ENCODE measurements at regions not wholly inside any gene's neighbourhood (a gene's known extent, or its start where the extent isn't known, plus 50 kb on each side); places are given as distances from the start of the nearest gene placed in this dataset.

DNA sequence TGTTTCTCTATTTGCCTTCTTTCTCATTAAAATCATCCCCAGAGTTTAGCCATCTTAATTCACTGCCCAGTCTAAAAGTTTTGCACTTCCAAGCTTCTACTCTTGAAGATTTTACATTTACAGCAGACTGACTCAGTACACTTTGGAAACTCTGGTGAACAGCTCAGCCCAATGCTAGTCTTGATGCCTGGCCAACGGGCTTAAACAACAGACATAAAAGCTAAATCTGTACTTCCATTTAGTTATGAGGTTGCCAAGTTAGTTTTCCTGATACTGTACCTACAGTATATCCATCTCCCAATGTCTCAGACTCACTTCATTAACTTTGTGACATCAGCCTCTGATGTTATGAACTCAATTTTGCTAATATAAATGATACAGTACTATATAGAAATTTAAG, 891.8 kb upstream of the SOX9 start:
- H3K27ac ChIP-seq (ENCODE audit: low read depth, low read length): no peak overlapping the region
- no peaks in the 10 kb centered on the region for H3K27me3 ChIP-seq (ENCODE audit: control insufficient read depth, insufficient read depth, low read length)
- H3K9ac ChIP-seq (ENCODE audit: low read length): no peak overlapping the region
- no peaks in the 10 kb centered on the region for H3K36me3 ChIP-seq (ENCODE audit: control insufficient read depth, insufficient read depth, low read length)
- H3K4me1 ChIP-seq (ENCODE audit: control insufficient read depth, insufficient read depth, low read length): no peaks in the 10 kb centered on the region
- no peak overlapping the region for H3K4me3 ChIP-seq (ENCODE audit: low read length)

DNA sequence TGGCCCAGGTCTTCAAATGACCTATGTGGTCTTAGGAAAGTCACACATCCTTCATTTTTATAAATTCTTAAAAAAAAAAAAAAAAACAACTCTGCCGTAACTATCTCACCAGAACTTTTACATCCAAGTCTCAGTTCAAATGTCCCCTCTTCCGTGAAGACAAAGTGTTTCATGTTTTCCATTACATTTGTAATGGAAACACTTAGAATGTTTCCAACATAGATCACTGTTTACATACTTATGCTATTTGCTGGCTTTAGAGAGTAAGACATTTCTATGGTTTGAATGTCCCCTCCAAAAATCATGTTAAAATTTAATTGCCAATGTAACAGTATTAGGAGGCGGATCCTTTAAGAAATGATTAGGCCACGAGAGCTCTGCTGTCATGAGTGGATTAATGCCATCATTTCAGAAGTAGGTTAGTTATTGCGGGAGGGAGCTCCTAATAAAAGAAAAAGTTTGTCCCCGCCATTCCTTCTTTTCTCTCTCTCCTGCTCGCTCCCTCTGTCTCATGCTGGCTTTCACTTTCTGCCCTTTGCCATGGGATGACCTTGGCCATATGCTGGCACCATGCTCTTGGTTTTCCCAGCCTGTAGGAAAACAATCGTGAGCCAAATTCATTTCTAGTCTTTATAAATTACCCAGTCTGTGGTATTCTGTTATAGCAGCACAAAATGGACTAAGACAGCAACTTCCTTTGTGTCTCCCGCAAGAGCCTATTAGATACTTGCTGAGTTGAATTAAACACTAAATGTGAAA, 887.8 kb upstream of the SOX9 start:
- Histone ChIP-seq H3K27me3 (ENCODE audit: control insufficient read depth, insufficient read depth, low read length) (no peaks in the 10 kb centered on the region), H3K4me1 (ENCODE audit: control insufficient read depth, insufficient read depth, low read length) (no peaks in the 10 kb centered on the region), H3K4me3 (ENCODE audit: low read length) (no peak overlapping the region), H3K9ac (ENCODE audit: low read length) (no peak overlapping the region), H3K36me3 (ENCODE audit: control insufficient read depth, insufficient read depth, low read length) (no peaks in the 10 kb centered on the region), H3K27ac (ENCODE audit: low read depth, low read length) (no peak overlapping the region)

DNA sequence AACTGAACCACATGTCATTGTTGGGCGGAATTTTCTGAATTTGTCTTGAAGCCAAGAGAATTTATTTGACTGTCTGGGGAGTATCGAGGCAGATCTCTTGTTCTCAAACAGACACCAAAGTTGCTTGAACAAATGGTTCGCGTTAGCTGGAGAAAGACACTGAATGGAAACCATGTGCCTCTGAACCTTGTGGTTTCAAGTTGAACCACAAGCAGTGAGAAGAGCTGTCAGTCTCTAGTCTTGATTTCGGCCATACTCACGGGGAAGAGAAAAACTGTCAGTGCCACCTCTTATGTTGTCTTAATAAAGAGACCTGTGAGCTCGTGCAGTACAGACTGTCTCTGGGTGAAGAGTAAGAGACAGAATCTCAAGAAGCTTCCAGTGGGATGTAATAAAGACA, 886.5 kb upstream of the SOX9 start:
- H3K9ac ChIP-seq (ENCODE audit: low read length): no peak overlapping the region
- no peak overlapping the region for H3K4me3 ChIP-seq (ENCODE audit: low read length)
- H3K4me1 ChIP-seq (ENCODE audit: control insufficient read depth, insufficient read depth, low read length): no peaks in the 10 kb centered on the region
- no peaks in the 10 kb centered on the region for H3K36me3 ChIP-seq (ENCODE audit: control insufficient read depth, insufficient read depth, low read length)
- H3K27me3 ChIP-seq (ENCODE audit: control insufficient read depth, insufficient read depth, low read length): no peaks in the 10 kb centered on the region
- no peak overlapping the region for H3K27ac ChIP-seq (ENCODE audit: low read depth, low read length)

DNA sequence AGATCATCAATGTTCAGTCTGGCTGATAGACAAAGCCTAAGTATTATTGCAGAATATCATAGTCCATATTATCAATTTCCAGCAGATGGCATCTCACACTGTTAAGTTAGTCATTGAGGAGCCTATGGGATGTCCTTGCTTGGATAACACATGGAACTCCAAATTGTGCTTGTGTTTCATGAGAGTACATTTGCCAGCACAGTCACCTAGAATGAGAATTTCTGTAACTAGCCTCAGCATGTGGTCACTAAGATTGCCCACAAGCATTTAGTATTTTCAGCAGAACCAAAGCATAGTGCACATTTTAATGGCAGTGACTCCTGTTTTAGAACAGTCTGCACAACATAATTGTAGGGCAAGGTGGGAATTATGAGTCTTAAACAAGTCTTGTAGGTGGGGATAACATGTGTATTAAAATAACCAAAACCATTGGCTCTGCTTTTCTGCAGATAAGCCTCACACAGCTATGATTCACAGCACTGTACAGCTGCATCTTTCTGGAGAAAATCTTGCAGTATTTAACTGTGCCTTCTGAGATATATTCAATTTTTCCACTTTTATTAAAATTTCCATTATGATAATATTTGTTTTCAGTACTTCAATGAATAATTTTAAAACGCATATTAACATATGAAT, 882.8 kb upstream of the SOX9 start:
- no peaks in the 10 kb centered on the region for H3K4me1 ChIP-seq (ENCODE audit: control insufficient read depth, insufficient read depth, low read length)
- no peak overlapping the region for H3K27ac ChIP-seq (ENCODE audit: low read depth, low read length)
- H3K36me3 ChIP-seq (ENCODE audit: control insufficient read depth, insufficient read depth, low read length): no peaks in the 10 kb centered on the region
- H3K9ac ChIP-seq (ENCODE audit: low read length): no peak overlapping the region
- H3K4me3 ChIP-seq (ENCODE audit: low read length): no peak overlapping the region
- H3K27me3 ChIP-seq (ENCODE audit: control insufficient read depth, insufficient read depth, low read length): no peaks in the 10 kb centered on the region

DNA sequence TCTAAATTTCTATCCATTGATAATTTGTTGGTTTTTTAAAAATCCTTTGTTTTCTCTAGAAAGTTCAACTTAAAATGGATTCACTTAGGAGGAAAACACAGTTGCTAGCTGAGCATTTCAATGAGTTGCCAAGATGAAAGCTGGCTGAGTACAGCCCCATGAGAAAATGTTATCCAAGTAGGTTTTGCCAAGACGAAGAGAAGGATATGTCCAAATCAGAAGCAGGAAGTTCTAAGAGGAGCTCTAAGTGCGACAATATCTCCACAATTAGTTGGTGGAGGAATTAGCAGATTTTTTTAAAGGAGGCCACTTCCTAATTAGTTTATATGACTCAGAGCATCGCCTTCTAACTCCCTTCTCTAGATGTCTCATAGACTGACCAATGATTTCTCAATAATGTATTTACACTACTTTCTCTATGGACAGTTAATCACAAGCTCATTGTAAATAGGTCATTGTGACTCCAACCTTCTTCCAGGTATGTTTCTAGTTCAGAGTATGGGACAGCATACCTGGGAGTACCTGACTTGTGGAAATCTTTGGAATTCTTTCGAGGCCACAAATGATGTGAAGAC, 873.3 kb upstream of the SOX9 start:
- H3K9ac ChIP-seq (ENCODE audit: low read length): no peak overlapping the region

DNA sequence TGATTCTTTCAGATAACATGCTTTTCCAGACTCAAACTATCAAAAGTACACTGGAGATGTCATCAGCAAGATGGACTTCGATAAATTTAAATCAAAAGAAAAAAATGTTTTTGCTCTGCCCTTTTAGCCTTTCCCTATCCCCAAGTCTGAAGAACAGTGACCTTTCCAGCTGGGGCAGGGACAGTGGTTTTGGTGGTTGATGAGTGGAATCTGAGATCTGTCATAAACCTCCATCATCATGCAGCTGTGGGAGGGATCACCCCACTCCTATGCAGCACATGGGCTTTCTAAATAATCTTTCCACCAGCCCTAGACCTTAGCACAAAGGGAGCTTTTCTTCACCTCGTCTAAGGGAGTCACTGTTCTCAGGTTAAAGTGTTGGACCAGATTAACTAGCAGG, 869.5 kb upstream of the SOX9 start:
- Histone ChIP-seq H3K9ac (ENCODE audit: low read length) (no peak overlapping the region), H3K4me3 (ENCODE audit: low read length) (no peak overlapping the region), H3K4me1 (ENCODE audit: control insufficient read depth, insufficient read depth, low read length) (no peaks in the 10 kb centered on the region), H3K27ac (ENCODE audit: low read depth, low read length) (no peak overlapping the region), H3K27me3 (ENCODE audit: control insufficient read depth, insufficient read depth, low read length) (no peaks in the 10 kb centered on the region), H3K36me3 (ENCODE audit: control insufficient read depth, insufficient read depth, low read length) (no peaks in the 10 kb centered on the region)

More for the DNA sequence above, 873.3 kb upstream of the SOX9 start:
- no peaks in the 10 kb centered on the region for H3K27me3 ChIP-seq (ENCODE audit: control insufficient read depth, insufficient read depth, low read length)
- no peak overlapping the region for H3K4me3 ChIP-seq (ENCODE audit: low read length)
- H3K36me3 ChIP-seq (ENCODE audit: control insufficient read depth, insufficient read depth, low read length): no peaks in the 10 kb centered on the region
- H3K4me1 ChIP-seq (ENCODE audit: control insufficient read depth, insufficient read depth, low read length): no peaks in the 10 kb centered on the region
- H3K27ac ChIP-seq (ENCODE audit: low read depth, low read length): no peak overlapping the region

DNA sequence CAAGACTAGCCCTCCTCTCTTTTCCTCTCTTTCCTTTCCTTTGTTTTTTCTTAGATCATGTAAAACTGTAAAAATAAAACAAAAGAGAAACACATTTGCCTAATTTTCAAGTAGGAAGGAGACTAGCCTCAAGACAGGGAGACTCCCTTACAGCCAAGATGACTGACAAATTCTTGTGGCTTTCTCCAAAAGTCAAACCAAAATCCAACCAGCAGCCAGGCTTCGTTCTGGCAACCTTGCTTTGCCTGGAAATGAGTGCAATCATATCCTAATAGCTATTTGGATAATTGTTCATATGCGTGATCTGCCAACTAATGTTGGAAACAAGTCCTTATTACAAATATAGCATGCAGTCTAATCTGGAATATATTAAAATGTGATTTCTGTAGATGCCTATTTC, 868.9 kb upstream of the SOX9 start:
- Histone ChIP-seq H3K4me1 (ENCODE audit: control insufficient read depth, insufficient read depth, low read length) (no peaks in the 10 kb centered on the region), H3K4me3 (ENCODE audit: low read length) (no peak overlapping the region), H3K27ac (ENCODE audit: low read depth, low read length) (no peak overlapping the region), H3K27me3 (ENCODE audit: control insufficient read depth, insufficient read depth, low read length) (no peaks in the 10 kb centered on the region), H3K36me3 (ENCODE audit: control insufficient read depth, insufficient read depth, low read length) (no peaks in the 10 kb centered on the region), H3K9ac (ENCODE audit: low read length) (no peak overlapping the region)

DNA sequence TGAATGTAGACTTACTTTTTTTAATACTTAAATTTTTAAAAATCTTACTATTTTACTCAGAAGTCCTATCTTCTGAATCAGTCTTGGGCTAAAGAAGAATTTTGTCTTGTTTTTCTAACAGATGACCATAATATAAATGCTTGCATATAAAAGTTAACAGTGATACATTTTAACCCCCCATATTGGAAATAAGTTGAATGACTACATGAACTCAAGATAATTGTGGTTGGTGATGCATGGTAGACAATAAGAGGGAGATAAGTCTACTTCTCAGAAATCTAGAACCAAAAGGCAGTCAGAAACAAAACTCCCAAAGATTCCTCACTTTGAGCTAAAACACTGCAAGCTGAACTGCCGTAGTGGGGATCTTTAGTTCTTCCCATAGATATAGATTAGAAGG, 868.4 kb upstream of the SOX9 start:
- H3K27ac ChIP-seq (ENCODE audit: low read depth, low read length): no peak overlapping the region
- no peaks in the 10 kb centered on the region for H3K4me1 ChIP-seq (ENCODE audit: control insufficient read depth, insufficient read depth, low read length)

DNA sequence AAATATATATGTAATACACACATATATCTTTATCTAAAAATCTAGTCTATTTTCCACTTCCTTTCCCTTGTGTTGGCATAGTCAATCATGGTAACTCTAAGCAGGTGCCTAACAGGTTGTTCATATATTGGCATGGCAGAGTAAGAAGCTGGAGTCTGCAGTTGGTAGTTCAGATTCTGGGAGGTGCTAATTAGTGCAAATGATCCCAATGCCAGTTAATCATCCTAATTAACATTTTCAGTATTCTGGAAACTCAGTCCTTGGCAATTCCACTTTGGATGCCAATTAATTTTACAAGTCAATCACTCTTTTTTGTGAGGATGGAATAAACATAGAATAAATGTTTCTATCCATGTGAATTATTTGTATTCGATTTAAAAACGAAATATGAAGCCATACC, 863.7 kb upstream of the SOX9 start:
- H3K36me3 ChIP-seq (ENCODE audit: control insufficient read depth, insufficient read depth, low read length): no peaks in the 10 kb centered on the region
- H3K27me3 ChIP-seq (ENCODE audit: control insufficient read depth, insufficient read depth, low read length): no peaks in the 10 kb centered on the region
- H3K4me3 ChIP-seq (ENCODE audit: low read length): no peak overlapping the region
- no peak overlapping the region for H3K27ac ChIP-seq (ENCODE audit: low read depth, low read length)
- no peaks in the 10 kb centered on the region for H3K4me1 ChIP-seq (ENCODE audit: control insufficient read depth, insufficient read depth, low read length)
- no peak overlapping the region for H3K9ac ChIP-seq (ENCODE audit: low read length)

More for the DNA sequence above, 868.4 kb upstream of the SOX9 start:
- no peaks in the 10 kb centered on the region for H3K36me3 ChIP-seq (ENCODE audit: control insufficient read depth, insufficient read depth, low read length)
- no peak overlapping the region for H3K4me3 ChIP-seq (ENCODE audit: low read length)
- no peaks in the 10 kb centered on the region for H3K27me3 ChIP-seq (ENCODE audit: control insufficient read depth, insufficient read depth, low read length)
- no peak overlapping the region for H3K9ac ChIP-seq (ENCODE audit: low read length)

DNA sequence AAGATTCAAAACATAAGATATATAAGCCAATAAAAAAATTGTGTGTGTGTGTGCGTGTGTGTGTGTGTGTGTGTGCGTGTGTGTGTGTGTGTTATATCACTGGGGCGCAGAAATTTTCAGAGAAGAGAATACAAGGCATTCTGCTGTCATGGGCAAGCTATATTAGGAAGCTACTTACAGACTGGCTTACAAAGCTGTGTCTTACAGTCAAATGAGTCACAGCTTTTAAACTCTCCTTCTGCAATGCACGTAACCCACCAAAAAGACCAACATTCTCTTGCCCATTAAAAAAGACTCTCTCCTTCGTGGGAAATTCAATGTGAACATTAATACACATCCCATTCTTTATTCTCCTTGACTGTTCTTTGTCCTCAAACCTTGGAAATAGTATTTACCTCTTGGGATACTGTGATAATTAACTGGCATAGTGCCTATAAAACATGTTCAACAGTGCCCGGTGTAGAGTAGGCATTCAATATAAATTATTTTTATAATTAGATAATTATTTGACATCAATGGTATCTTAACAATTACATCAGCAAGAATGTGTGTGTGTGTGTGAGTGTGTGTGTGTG, 860.4 kb upstream of the SOX9 start:
- H3K27ac ChIP-seq (ENCODE audit: low read depth, low read length): no peak overlapping the region
- no peaks in the 10 kb centered on the region for H3K4me1 ChIP-seq (ENCODE audit: control insufficient read depth, insufficient read depth, low read length)

DNA sequence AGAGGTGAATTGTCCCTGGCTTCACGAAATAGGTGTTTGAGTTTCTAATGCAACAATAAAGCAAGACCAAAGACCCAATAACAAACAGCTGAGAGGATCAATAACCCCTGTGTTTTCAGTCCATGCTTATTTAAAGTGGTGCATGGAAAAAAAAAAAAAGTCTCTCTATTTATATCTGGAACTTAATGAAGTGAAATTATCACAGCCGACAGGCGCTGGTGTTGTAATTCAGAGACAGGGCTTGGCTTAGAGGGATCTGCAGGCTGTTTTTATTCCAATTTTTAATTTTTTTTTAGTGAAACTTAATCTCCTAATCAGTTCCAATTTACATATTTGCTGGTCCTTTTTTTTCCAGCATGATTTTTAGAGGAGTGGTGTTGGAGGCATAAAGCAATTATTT, 858.2 kb upstream of the SOX9 start:
- no peak overlapping the region for H3K27ac ChIP-seq (ENCODE audit: low read depth, low read length)
- H3K36me3 ChIP-seq (ENCODE audit: control insufficient read depth, insufficient read depth, low read length): no peaks in the 10 kb centered on the region
- no peaks in the 10 kb centered on the region for H3K27me3 ChIP-seq (ENCODE audit: control insufficient read depth, insufficient read depth, low read length)
- no peak overlapping the region for H3K9ac ChIP-seq (ENCODE audit: low read length)
- no peak overlapping the region for H3K4me3 ChIP-seq (ENCODE audit: low read length)
- no peaks in the 10 kb centered on the region for H3K4me1 ChIP-seq (ENCODE audit: control insufficient read depth, insufficient read depth, low read length)

More for the DNA sequence above, 860.4 kb upstream of the SOX9 start:
- Histone ChIP-seq H3K4me3 (ENCODE audit: low read length) (no peak overlapping the region), H3K9ac (ENCODE audit: low read length) (no peak overlapping the region), H3K27me3 (ENCODE audit: control insufficient read depth, insufficient read depth, low read length) (no peaks in the 10 kb centered on the region), H3K36me3 (ENCODE audit: control insufficient read depth, insufficient read depth, low read length) (no peaks in the 10 kb centered on the region)

DNA sequence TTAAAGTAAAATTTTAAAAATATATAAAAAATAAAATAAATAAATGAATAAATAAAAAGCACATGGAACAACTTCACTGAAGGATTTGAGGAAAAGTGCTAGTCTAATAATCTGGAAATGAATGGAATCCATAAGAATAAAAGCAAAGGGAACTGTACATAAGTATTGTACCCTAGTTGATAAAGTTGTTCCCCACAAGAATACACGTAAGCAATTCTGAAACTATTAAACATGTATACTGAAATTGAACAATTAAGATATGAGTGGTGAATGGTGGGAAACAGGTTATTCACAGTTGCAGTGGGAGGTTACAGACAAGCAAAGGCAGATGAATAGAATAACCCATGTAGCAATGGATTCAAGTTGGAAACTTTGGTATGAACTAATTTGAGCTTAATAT, 853.2 kb upstream of the SOX9 start:
- no peak overlapping the region for H3K4me3 ChIP-seq (ENCODE audit: low read length)
- no peak overlapping the region for H3K9ac ChIP-seq (ENCODE audit: low read length)
- no peak overlapping the region for H3K27ac ChIP-seq (ENCODE audit: low read depth, low read length)
- no peaks in the 10 kb centered on the region for H3K36me3 ChIP-seq (ENCODE audit: control insufficient read depth, insufficient read depth, low read length)
- no peaks in the 10 kb centered on the region for H3K27me3 ChIP-seq (ENCODE audit: control insufficient read depth, insufficient read depth, low read length)
- H3K4me1 ChIP-seq (ENCODE audit: control insufficient read depth, insufficient read depth, low read length): no peaks in the 10 kb centered on the region
